Epithelial cell of esophagus (primary cell): ENCODE measurements at regions not wholly inside any gene's neighbourhood (a gene's known extent, or its start where the extent isn't known, plus 50 kb on each side); places are given as distances from the start of the nearest gene placed in this dataset.
"Not testable (repeated sequence)": the region's sequence is repeated elsewhere in the genome, so short reads cannot be mapped to it uniquely, and the experiment has no call there.

ENCODE experiments used
- DNase-seq: peaks from one replicate; pipeline ENCODE4 v3.0.0; 2010; ENCODE audit warnings: low read depth
- H3K4me3 ChIP-seq: 2 replicates; pipeline ENCODE4 v1.5.1; 2011; ENCODE audit warnings: mild to moderate bottlenecking, low read length, control low read depth
- CTCF ChIP-seq: IDR thresholded peaks from 2 replicates; pipeline ENCODE4 v1.5.1; 2011; ENCODE audit warnings: low read depth, mild to moderate bottlenecking, low read length, control low read depth, inconsistent platforms; ENCODE audit not compliant: insufficient read depth; ENCODE audit errors: missing control alignments

- no peak for DNase-seq
- no peak for TF ChIP-seq CTCF
- no peak overlapping the region for H3K4me3 ChIP-seq
Measured at GRCh38 chrX:1052021-1052420, 160.4 kb downstream of the CRLF2 start.

- TF ChIP-seq CTCF, result no peak
- DNase-seq, result no peak
- H3K4me3 ChIP-seq, result no peak overlapping the region
Measured at GRCh38 chrX:1051421-1051820, 161.0 kb downstream of the CRLF2 start.

- H3K4me3 ChIP-seq, result no peak overlapping the region
- TF ChIP-seq CTCF, result no peak
- DNase-seq, result no peak
Measured at GRCh38 chrX:1045680-1046314, 166.7 kb downstream of the CRLF2 start.

GRCh38 chrX:1041091-1041490, 171.4 kb downstream of the CRLF2 start:
- no peak for TF ChIP-seq CTCF
- no peak for DNase-seq

GRCh38 chrX:1035931-1036330, 176.5 kb downstream of the CRLF2 start:
- not testable (repeated sequence) for H3K4me3 ChIP-seq, DNase-seq

More at GRCh38 chrX:1041091-1041490, 171.4 kb downstream of the CRLF2 start:
- no peak overlapping the region for H3K4me3 ChIP-seq

- TF ChIP-seq CTCF, result no peak
- no peak for DNase-seq
- no peak overlapping the region for H3K4me3 ChIP-seq
Measured at GRCh38 chrX:1035206-1035605, 177.2 kb downstream of the CRLF2 start.

GRCh38 chrX:1034717-1035116, 177.7 kb downstream of the CRLF2 start:
- DNase-seq, result no peak
- no peak overlapping the region for H3K4me3 ChIP-seq
- TF ChIP-seq CTCF, result no peak
